ENCODE measurements at regions not wholly inside any gene's neighbourhood (a gene's known extent, or its start where the extent isn't known, plus 50 kb on each side); places are given as distances from the start of the nearest gene placed in this dataset.

GRCh38 chr6:40714576-40715564, 127.7 kb upstream of the LRFN2 start:
- no peak for DNase-seq

GRCh38 chr6:40714143-40714542, 127.0 kb upstream of the LRFN2 start:
- DNase-seq, result no peak

- DNase-seq, result no peak
These were observed 126.0 kb upstream of the LRFN2 start for GRCh38 chr6:40713002-40713719.

GRCh38 chr6:40710626-40711330, 123.6 kb upstream of the LRFN2 start:
- DNase-seq, result no peak

GRCh38 chr6:40708049-40708448, 120.9 kb upstream of the LRFN2 start:
- no peak for DNase-seq

GRCh38 chr6:40706178-40706577, 119.0 kb upstream of the LRFN2 start:
- DNase-seq, result no peak

GRCh38 chr6:40705354-40705753, 118.2 kb upstream of the LRFN2 start:
- no peak for DNase-seq

- no peak for DNase-seq
These were observed 114.3 kb upstream of the LRFN2 start for GRCh38 chr6:40701352-40702007.

- no peak for DNase-seq
These were observed 112.9 kb upstream of the LRFN2 start for GRCh38 chr6:40700006-40700580.

- DNase-seq, result no peak
These were observed 108.7 kb upstream of the LRFN2 start for GRCh38 chr6:40695750-40696415.

GRCh38 chr6:40695114-40695513, 108.0 kb upstream of the LRFN2 start:
- no peak for DNase-seq

- DNase-seq, result no peak
These were observed 106.6 kb upstream of the LRFN2 start for GRCh38 chr6:40693768-40694167.

- DNase-seq, result no peak
These were observed 105.2 kb upstream of the LRFN2 start for GRCh38 chr6:40692337-40692736.

- DNase-seq, result no peak
These were observed 102.0 kb upstream of the LRFN2 start for GRCh38 chr6:40689185-40689584.

- DNase-seq, result no peak
These were observed 101.1 kb upstream of the LRFN2 start for GRCh38 chr6:40688214-40688761.

- no peak for DNase-seq
These were observed 98.7 kb upstream of the LRFN2 start for GRCh38 chr6:40685862-40686261.

GRCh38 chr6:40681622-40682021, 94.5 kb upstream of the LRFN2 start:
- DNase-seq, result no peak

GRCh38 chr6:40678941-40679340, 91.8 kb upstream of the LRFN2 start:
- DNase-seq, result no peak

GRCh38 chr6:40674170-40674569, 87.0 kb upstream of the LRFN2 start:
- DNase-seq, result no peak

GRCh38 chr6:40672087-40672486, 84.9 kb upstream of the LRFN2 start:
- DNase-seq, result no peak

GRCh38 chr6:40671694-40672050, 84.5 kb upstream of the LRFN2 start:
- no peak for DNase-seq
